ENCODE measurements at regions not wholly inside any gene's neighbourhood (a gene's known extent, or its start where the extent isn't known, plus 50 kb on each side); places are given as distances from the start of the nearest gene placed in this dataset.

GRCh38 chr12:85445060-85445938 lies 165.3 kb downstream of the ALX1 start:
- H3K9me3 ChIP-seq (ENCODE audit: control insufficient read depth in 2 of 2, insufficient read depth in 1 of 2, low read length in 1 of 2) = no peaks in the 10 kb centered on the region
- no peaks in the 10 kb centered on the region for H3K27me3 ChIP-seq (ENCODE audit: control insufficient read depth in 2 of 2, insufficient read depth in 1 of 2, low read length in 1 of 2)
- no peak for DNase-seq (ENCODE audit: low read depth in 6 of 9, low spot score in 9 of 9)
- no peaks in the 10 kb centered on the region for H3K4me1 ChIP-seq (ENCODE audit: control insufficient read depth in 2 of 2, insufficient read depth in 2 of 2, low read length in 2 of 2)
- WGBS = 88% methylated on average over 6 of the region's 6 CpGs
- H3K36me3 ChIP-seq (ENCODE audit: control insufficient read depth in 2 of 2, insufficient read depth in 2 of 2, low read length in 1 of 2) = no peaks in the 10 kb centered on the region
- no peak overlapping the region for H3K4me3 ChIP-seq (ENCODE audit: low read length in 2 of 2)
- no peak overlapping the region for H3K27ac ChIP-seq (ENCODE audit: low read depth in 1 of 2, low read length in 1 of 2)

GRCh38 chr12:85448031-85448430 lies 168.0 kb downstream of the ALX1 start:
- no peak for DNase-seq (ENCODE audit: low read depth in 6 of 9, low spot score in 9 of 9)
- 96% methylated on average over 1 of the region's 1 CpG for WGBS
- no peaks in the 10 kb centered on the region for H3K36me3 ChIP-seq (ENCODE audit: control insufficient read depth in 2 of 2, insufficient read depth in 2 of 2, low read length in 1 of 2)
- H3K4me3 ChIP-seq (ENCODE audit: low read length in 2 of 2) = no peak overlapping the region
- H3K9me3 ChIP-seq (ENCODE audit: control insufficient read depth in 2 of 2, insufficient read depth in 1 of 2, low read length in 1 of 2) = no peaks in the 10 kb centered on the region
- no peaks in the 10 kb centered on the region for H3K27me3 ChIP-seq (ENCODE audit: control insufficient read depth in 2 of 2, insufficient read depth in 1 of 2, low read length in 1 of 2)
- no peaks in the 10 kb centered on the region for H3K4me1 ChIP-seq (ENCODE audit: control insufficient read depth in 2 of 2, insufficient read depth in 2 of 2, low read length in 2 of 2)
- no peak overlapping the region for H3K27ac ChIP-seq (ENCODE audit: low read depth in 1 of 2, low read length in 1 of 2)

- no peaks in the 10 kb centered on the region for H3K4me1 ChIP-seq (ENCODE audit: control insufficient read depth in 2 of 2, insufficient read depth in 2 of 2, low read length in 2 of 2)
- H3K27ac ChIP-seq (ENCODE audit: low read depth in 1 of 2, low read length in 1 of 2) = no peak overlapping the region
- no peaks in the 10 kb centered on the region for H3K36me3 ChIP-seq (ENCODE audit: control insufficient read depth in 2 of 2, insufficient read depth in 2 of 2, low read length in 1 of 2)
- 51% methylated on average over 4 of the region's 4 CpGs for WGBS
- no peaks in the 10 kb centered on the region for H3K27me3 ChIP-seq (ENCODE audit: control insufficient read depth in 2 of 2, insufficient read depth in 1 of 2, low read length in 1 of 2)
- no peak for DNase-seq (ENCODE audit: low read depth in 6 of 9, low spot score in 9 of 9)
- H3K4me3 ChIP-seq (ENCODE audit: low read length in 2 of 2) = no peak overlapping the region
- no peaks in the 10 kb centered on the region for H3K9me3 ChIP-seq (ENCODE audit: control insufficient read depth in 2 of 2, insufficient read depth in 1 of 2, low read length in 1 of 2)
Measured at GRCh38 chr12:85448548-85449139, 168.6 kb downstream of the ALX1 start.

- Histone ChIP-seq H3K27me3 (ENCODE audit: control insufficient read depth in 2 of 2, insufficient read depth in 1 of 2, low read length in 1 of 2) (no peaks in the 10 kb centered on the region), H3K36me3 (ENCODE audit: control insufficient read depth in 2 of 2, insufficient read depth in 2 of 2, low read length in 1 of 2) (no peaks in the 10 kb centered on the region), H3K9me3 (ENCODE audit: control insufficient read depth in 2 of 2, insufficient read depth in 1 of 2, low read length in 1 of 2) (no peaks in the 10 kb centered on the region), H3K27ac (ENCODE audit: low read depth in 1 of 2, low read length in 1 of 2) (no peak overlapping the region), H3K4me1 (ENCODE audit: control insufficient read depth in 2 of 2, insufficient read depth in 2 of 2, low read length in 2 of 2) (no peaks in the 10 kb centered on the region), H3K4me3 (ENCODE audit: low read length in 2 of 2) (no peak overlapping the region)
- no peak for DNase-seq (ENCODE audit: low read depth in 6 of 9, low spot score in 9 of 9)
- 94% methylated on average over 1 of the region's 1 CpG for WGBS
Measured at GRCh38 chr12:85457016-85457415, 177.0 kb downstream of the ALX1 start.

GRCh38 chr12:85461127-85461526 lies 181.1 kb downstream of the ALX1 start:
- no peaks in the 10 kb centered on the region for H3K4me1 ChIP-seq (ENCODE audit: control insufficient read depth in 2 of 2, insufficient read depth in 2 of 2, low read length in 2 of 2)
- WGBS = 93% methylated on average over 4 of the region's 4 CpGs
- no peaks in the 10 kb centered on the region for H3K9me3 ChIP-seq (ENCODE audit: control insufficient read depth in 2 of 2, insufficient read depth in 1 of 2, low read length in 1 of 2)
- H3K36me3 ChIP-seq (ENCODE audit: control insufficient read depth in 2 of 2, insufficient read depth in 2 of 2, low read length in 1 of 2) = no peaks in the 10 kb centered on the region
- H3K4me3 ChIP-seq (ENCODE audit: low read length in 2 of 2) = no peak overlapping the region
- no peak overlapping the region for H3K27ac ChIP-seq (ENCODE audit: low read depth in 1 of 2, low read length in 1 of 2)
- no peak for DNase-seq (ENCODE audit: low read depth in 6 of 9, low spot score in 9 of 9)
- H3K27me3 ChIP-seq (ENCODE audit: control insufficient read depth in 2 of 2, insufficient read depth in 1 of 2, low read length in 1 of 2) = no peaks in the 10 kb centered on the region

- H3K36me3 ChIP-seq (ENCODE audit: control insufficient read depth in 2 of 2, insufficient read depth in 2 of 2, low read length in 1 of 2) = no peaks in the 10 kb centered on the region
- WGBS = 58% methylated on average over 4 of the region's 4 CpGs
- DNase-seq (ENCODE audit: low read depth in 6 of 9, low spot score in 9 of 9) = peak in 1 of 9 donors; percentile 13
- H3K27me3 ChIP-seq (ENCODE audit: control insufficient read depth in 2 of 2, insufficient read depth in 1 of 2, low read length in 1 of 2) = no peaks in the 10 kb centered on the region
- no peaks in the 10 kb centered on the region for H3K9me3 ChIP-seq (ENCODE audit: control insufficient read depth in 2 of 2, insufficient read depth in 1 of 2, low read length in 1 of 2)
- no peak overlapping the region for H3K27ac ChIP-seq (ENCODE audit: low read depth in 1 of 2, low read length in 1 of 2)
- no peak overlapping the region for H3K4me3 ChIP-seq (ENCODE audit: low read length in 2 of 2)
- no peaks in the 10 kb centered on the region for H3K4me1 ChIP-seq (ENCODE audit: control insufficient read depth in 2 of 2, insufficient read depth in 2 of 2, low read length in 2 of 2)
Measured at GRCh38 chr12:85462888-85463287, 182.9 kb downstream of the ALX1 start.

- Histone ChIP-seq H3K36me3 (ENCODE audit: control insufficient read depth in 2 of 2, insufficient read depth in 2 of 2, low read length in 1 of 2) (no peaks in the 10 kb centered on the region), H3K4me3 (ENCODE audit: low read length in 2 of 2) (no peak overlapping the region), H3K27ac (ENCODE audit: low read depth in 1 of 2, low read length in 1 of 2) (no peak overlapping the region), H3K4me1 (ENCODE audit: control insufficient read depth in 2 of 2, insufficient read depth in 2 of 2, low read length in 2 of 2) (no peaks in the 10 kb centered on the region), H3K9me3 (ENCODE audit: control insufficient read depth in 2 of 2, insufficient read depth in 1 of 2, low read length in 1 of 2) (no peaks in the 10 kb centered on the region), H3K27me3 (ENCODE audit: control insufficient read depth in 2 of 2, insufficient read depth in 1 of 2, low read length in 1 of 2) (no peaks in the 10 kb centered on the region)
- DNase-seq (ENCODE audit: low read depth in 6 of 9, low spot score in 9 of 9) = no peak
Measured at GRCh38 chr12:85466890-85467289, 186.9 kb downstream of the ALX1 start.

GRCh38 chr12:85468356-85469157 lies 188.5 kb downstream of the ALX1 start:
- H3K9me3 ChIP-seq (ENCODE audit: control insufficient read depth in 2 of 2, insufficient read depth in 1 of 2, low read length in 1 of 2) = no peaks in the 10 kb centered on the region
- peak; percentile 16 to 81 (median 50) for DNase-seq (ENCODE audit: low read depth in 6 of 9, low spot score in 9 of 9)
- H3K27ac ChIP-seq (ENCODE audit: low read depth in 1 of 2, low read length in 1 of 2) = peak overlapping the region; percentile 4 to 6
- peak overlapping the region; percentile 37 to 46 for H3K4me3 ChIP-seq (ENCODE audit: low read length in 2 of 2)
- 19% methylated on average over 15 of the region's 15 CpGs for WGBS
- H3K27me3 ChIP-seq (ENCODE audit: control insufficient read depth in 2 of 2, insufficient read depth in 1 of 2, low read length in 1 of 2) = no peaks in the 10 kb centered on the region
- H3K4me1 ChIP-seq (ENCODE audit: control insufficient read depth in 2 of 2, insufficient read depth in 2 of 2, low read length in 2 of 2) = no peaks in the 10 kb centered on the region
- no peaks in the 10 kb centered on the region for H3K36me3 ChIP-seq (ENCODE audit: control insufficient read depth in 2 of 2, insufficient read depth in 2 of 2, low read length in 1 of 2)

All from thymus (tissue), 11 donors.